ENCODE measurements at regions not wholly inside any gene's neighbourhood (a gene's known extent, or its start where the extent isn't known, plus 50 kb on each side); places are given as distances from the start of the nearest gene placed in this dataset.

DNA sequence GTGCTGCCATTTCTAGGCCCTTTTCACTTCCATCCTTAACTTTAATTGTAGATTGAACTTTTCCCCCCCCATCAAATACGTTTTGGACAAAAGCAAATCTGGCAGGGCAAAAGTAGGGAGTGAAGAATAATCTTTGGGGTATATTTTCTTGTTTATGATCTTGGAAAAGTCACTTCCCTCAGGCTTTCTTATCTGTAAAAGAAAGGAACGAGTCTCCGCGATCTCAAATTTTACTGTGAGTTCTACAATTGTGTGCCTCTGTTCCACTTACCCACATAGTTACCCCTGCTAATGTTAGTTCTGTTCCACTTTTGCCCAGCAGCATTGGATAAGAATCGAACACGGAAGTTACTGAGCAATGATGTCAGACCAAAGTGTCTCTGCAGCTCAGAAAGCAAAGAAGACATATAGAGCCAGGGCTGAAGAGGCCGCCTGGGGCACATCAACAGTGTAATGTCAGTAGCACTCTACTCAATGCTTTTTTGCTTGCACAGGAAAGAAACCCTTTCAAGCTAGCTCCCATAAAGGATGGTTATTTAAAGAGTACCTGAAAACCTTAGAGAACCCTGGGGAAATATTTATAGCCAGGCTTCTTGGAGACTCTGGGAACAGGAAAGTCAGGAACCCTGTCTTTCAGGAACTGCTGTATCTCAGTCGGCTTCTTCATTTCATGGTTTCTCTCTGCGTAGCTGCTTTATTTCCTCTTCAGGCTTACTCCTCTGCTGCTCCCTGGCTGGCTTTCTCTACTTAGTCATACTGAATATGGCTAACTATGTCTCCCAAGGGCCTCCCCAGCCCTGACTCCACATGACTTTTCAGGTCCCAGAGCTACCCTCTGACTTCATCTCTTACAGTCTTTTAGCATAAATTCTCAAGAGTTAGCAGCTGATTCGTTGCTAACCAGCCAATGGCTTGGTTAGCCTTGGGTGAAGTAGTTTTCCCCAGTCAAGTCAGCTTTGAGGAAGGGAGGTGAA lies 123.7 kb upstream of the FAM3C start:
- H4K20me1 ChIP-seq (ENCODE audit: insufficient read depth), result no peaks in the 10 kb centered on the region
- no peak for TF ChIP-seq RCOR1 (IDR thresholded peaks at IDR 0.05; ENCODE audit: low read length)
- no peak for TF ChIP-seq EZH2phosphoT487 (IDR thresholded peaks at IDR 0.05; ENCODE audit: borderline replicate concordance, low read depth)
- TF ChIP-seq, protein P1, sequence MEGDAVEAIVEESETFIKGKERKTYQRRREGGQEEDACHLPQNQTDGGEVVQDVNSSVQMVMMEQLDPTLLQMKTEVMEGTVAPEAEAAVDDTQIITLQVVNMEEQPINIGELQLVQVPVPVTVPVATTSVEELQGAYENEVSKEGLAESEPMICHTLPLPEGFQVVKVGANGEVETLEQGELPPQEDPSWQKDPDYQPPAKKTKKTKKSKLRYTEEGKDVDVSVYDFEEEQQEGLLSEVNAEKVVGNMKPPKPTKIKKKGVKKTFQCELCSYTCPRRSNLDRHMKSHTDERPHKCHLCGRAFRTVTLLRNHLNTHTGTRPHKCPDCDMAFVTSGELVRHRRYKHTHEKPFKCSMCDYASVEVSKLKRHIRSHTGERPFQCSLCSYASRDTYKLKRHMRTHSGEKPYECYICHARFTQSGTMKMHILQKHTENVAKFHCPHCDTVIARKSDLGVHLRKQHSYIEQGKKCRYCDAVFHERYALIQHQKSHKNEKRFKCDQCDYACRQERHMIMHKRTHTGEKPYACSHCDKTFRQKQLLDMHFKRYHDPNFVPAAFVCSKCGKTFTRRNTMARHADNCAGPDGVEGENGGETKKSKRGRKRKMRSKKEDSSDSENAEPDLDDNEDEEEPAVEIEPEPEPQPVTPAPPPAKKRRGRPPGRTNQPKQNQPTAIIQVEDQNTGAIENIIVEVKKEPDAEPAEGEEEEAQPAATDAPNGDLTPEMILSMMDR (IDR thresholded peaks at IDR 0.05), result no peak
- no peak for TF ChIP-seq POLR2AphosphoS5 (IDR thresholded peaks at IDR 0.05; ENCODE audit: low read depth, low read length)
- TF ChIP-seq ELF1 (IDR thresholded peaks at IDR 0.05), result no peak
- TF ChIP-seq JUND (IDR thresholded peaks at IDR 0.05), result no peak
- no peak for TF ChIP-seq MXI1 (IDR thresholded peaks at IDR 0.05; ENCODE audit: low read depth, low read length)
- TF ChIP-seq RXRA (IDR thresholded peaks at IDR 0.05; ENCODE audit: borderline replicate concordance, low read depth), result no peak
- no peak for TF ChIP-seq SMC3 (IDR thresholded peaks at IDR 0.05; ENCODE audit: low read depth, low read length)
- ChIA-PET POLR2A (no interaction called here), CTCF (interaction anchor here (0.7 to 2.1 kb wide), 4 partner anchors 17 to 153 kb away, joined by 3 to 7 read pairs (median 4); no protein-coding TSS in a partner anchor)
- DNase-seq, result no peak
- H3K36me3 ChIP-seq (replicated peaks in 1 of 2; ENCODE audit: control insufficient read depth in 1 of 2, insufficient read depth in 2 of 2, low read length in 1 of 2), result no peaks in the 10 kb centered on the region
- H3K4me2 ChIP-seq, result peak overlapping the region; percentile 0; the same call in 1 of the 2 replicates
- WGBS (ENCODE audit: low lambda C conversion rate), result 58% methylated on average over 10 of the region's 10 CpGs
- H3K4me1 ChIP-seq (ENCODE audit: control insufficient read depth in 1 of 2, insufficient read depth in 2 of 2, low read depth in 1 of 2, low read length in 1 of 2), result peaks cover 0 to 4% of the 10 kb centered on the region in 2 experiments; a peak in 1 of 4 replicates
- no peak overlapping the region for H3K9ac ChIP-seq
- no peak overlapping the region; a peak in 1 of 4 replicates for H3K27ac ChIP-seq (ENCODE audit: low read depth in 2 of 2, low read length in 1 of 2)
- no peaks in the 10 kb centered on the region for H3K27me3 ChIP-seq (ENCODE audit: insufficient read depth)
- H3K9me2 ChIP-seq, result no peaks in the 10 kb centered on the region
- no peaks in the 10 kb centered on the region for H3F3A ChIP-seq (replicated peaks; ENCODE audit: insufficient read depth)
- no peaks in the 10 kb centered on the region for H3K9me3 ChIP-seq
- H3K79me2 ChIP-seq (ENCODE audit: insufficient read depth), result no peaks in the 10 kb centered on the region
- H3K4me3 ChIP-seq (ENCODE audit: low read depth in 2 of 2, low read length in 1 of 2), result no peak overlapping the region
- H2AFZ ChIP-seq (ENCODE audit: low read depth), result peak overlapping the region; percentile 26

DNA sequence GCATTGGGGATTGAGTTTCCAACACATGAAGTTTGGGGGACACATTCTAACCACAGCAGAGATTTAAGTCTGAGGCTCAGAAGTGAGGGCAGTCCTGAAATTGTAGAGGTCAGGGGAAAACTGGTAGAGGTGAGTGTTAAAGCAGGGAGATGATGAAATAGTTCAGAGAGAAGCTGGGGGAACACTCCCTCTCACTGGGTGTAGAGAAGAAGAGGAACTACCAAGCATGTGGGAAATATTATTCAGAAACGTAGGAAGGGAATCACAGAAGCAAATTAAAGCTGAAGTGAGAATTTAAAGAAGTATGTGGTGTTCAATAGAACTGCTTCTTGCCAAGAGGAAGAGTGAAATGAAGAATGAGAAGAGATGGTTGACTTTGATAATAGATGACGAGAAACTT lies 121.5 kb upstream of the FAM3C start:
- 51% methylated on average over 2 of the region's 2 CpGs for WGBS (ENCODE audit: low lambda C conversion rate)
- CTCF ChIA-PET, result interaction anchor here (0.6 kb wide), 1 partner anchor 922 kb away, joined by 3 read pairs; no protein-coding TSS in a partner anchor
- H2AFZ ChIP-seq (ENCODE audit: low read depth), result no peak overlapping the region
- H3F3A ChIP-seq (replicated peaks; ENCODE audit: insufficient read depth), result no peaks in the 10 kb centered on the region
- no peaks in the 10 kb centered on the region for H3K36me3 ChIP-seq (replicated peaks in 1 of 2; ENCODE audit: control insufficient read depth in 1 of 2, insufficient read depth in 2 of 2, low read length in 1 of 2)
- no peak overlapping the region for H3K4me2 ChIP-seq
- H3K9ac ChIP-seq, result no peak overlapping the region
- H3K27ac ChIP-seq (ENCODE audit: low read depth in 2 of 2, low read length in 1 of 2), result no peak overlapping the region
- POLR2A ChIA-PET, result no interaction called here
- no peaks in the 10 kb centered on the region for H3K27me3 ChIP-seq (ENCODE audit: insufficient read depth)
- no peak for DNase-seq
- H3K9me2 ChIP-seq, result no peaks in the 10 kb centered on the region
- H3K79me2 ChIP-seq (ENCODE audit: insufficient read depth), result no peaks in the 10 kb centered on the region
- H4K20me1 ChIP-seq (ENCODE audit: insufficient read depth), result no peaks in the 10 kb centered on the region
- peaks cover 0 to 4% of the 10 kb centered on the region in 2 experiments; a peak in 1 of 4 replicates for H3K4me1 ChIP-seq (ENCODE audit: control insufficient read depth in 1 of 2, insufficient read depth in 2 of 2, low read depth in 1 of 2, low read length in 1 of 2)
- no peak overlapping the region for H3K4me3 ChIP-seq (ENCODE audit: low read depth in 2 of 2, low read length in 1 of 2)
- no peaks in the 10 kb centered on the region for H3K9me3 ChIP-seq
- TF ChIP-seq TAF1 (IDR thresholded peaks at IDR 0.05; ENCODE audit: borderline replicate concordance, low read depth, low read length) (no peak), JUND (IDR thresholded peaks at IDR 0.05) (no peak), FOXJ3 (CRISPR knock-in tag; IDR thresholded peaks at IDR 0.05) (no peak), ELF1 (IDR thresholded peaks at IDR 0.05) (no peak), POLR2AphosphoS5 (IDR thresholded peaks at IDR 0.05; ENCODE audit: low read depth, low read length) (no peak), FOXM1 (IDR thresholded peaks at IDR 0.05; ENCODE audit: low read depth) (no peak), YY1 (IDR thresholded peaks at IDR 0.05; ENCODE audit: low read depth) (no peak), EP300 (IDR thresholded peaks at IDR 0.05; ENCODE audit: borderline replicate concordance in 1 of 2, low read depth in 1 of 2, low read length in 1 of 2) (no peak), GATA2 (CRISPR knock-in tag; IDR thresholded peaks at IDR 0.05) (no peak)
- TF ChIP-seq, protein P2, sequence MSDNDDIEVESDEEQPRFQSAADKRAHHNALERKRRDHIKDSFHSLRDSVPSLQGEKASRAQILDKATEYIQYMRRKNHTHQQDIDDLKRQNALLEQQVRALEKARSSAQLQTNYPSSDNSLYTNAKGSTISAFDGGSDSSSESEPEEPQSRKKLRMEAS (IDR thresholded peaks at IDR 0.05; ENCODE audit: low read depth), result no peak
- TF ChIP-seq, protein P3, sequence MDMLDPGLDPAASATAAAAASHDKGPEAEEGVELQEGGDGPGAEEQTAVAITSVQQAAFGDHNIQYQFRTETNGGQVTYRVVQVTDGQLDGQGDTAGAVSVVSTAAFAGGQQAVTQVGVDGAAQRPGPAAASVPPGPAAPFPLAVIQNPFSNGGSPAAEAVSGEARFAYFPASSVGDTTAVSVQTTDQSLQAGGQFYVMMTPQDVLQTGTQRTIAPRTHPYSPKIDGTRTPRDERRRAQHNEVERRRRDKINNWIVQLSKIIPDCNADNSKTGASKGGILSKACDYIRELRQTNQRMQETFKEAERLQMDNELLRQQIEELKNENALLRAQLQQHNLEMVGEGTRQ (IDR thresholded peaks at IDR 0.05; ENCODE audit: borderline replicate concordance, low read depth, low read length), result no peak
- TF ChIP-seq, protein P4, sequence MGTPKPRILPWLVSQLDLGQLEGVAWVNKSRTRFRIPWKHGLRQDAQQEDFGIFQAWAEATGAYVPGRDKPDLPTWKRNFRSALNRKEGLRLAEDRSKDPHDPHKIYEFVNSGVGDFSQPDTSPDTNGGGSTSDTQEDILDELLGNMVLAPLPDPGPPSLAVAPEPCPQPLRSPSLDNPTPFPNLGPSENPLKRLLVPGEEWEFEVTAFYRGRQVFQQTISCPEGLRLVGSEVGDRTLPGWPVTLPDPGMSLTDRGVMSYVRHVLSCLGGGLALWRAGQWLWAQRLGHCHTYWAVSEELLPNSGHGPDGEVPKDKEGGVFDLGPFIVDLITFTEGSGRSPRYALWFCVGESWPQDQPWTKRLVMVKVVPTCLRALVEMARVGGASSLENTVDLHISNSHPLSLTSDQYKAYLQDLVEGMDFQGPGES (IDR thresholded peaks at IDR 0.05; ENCODE audit: low read depth, low read length), result no peak

All from SK-N-SH (cell line).